ENCODE measurements at regions not wholly inside any gene's neighbourhood (a gene's known extent, or its start where the extent isn't known, plus 50 kb on each side); places are given as distances from the start of the nearest gene placed in this dataset.

DNA sequence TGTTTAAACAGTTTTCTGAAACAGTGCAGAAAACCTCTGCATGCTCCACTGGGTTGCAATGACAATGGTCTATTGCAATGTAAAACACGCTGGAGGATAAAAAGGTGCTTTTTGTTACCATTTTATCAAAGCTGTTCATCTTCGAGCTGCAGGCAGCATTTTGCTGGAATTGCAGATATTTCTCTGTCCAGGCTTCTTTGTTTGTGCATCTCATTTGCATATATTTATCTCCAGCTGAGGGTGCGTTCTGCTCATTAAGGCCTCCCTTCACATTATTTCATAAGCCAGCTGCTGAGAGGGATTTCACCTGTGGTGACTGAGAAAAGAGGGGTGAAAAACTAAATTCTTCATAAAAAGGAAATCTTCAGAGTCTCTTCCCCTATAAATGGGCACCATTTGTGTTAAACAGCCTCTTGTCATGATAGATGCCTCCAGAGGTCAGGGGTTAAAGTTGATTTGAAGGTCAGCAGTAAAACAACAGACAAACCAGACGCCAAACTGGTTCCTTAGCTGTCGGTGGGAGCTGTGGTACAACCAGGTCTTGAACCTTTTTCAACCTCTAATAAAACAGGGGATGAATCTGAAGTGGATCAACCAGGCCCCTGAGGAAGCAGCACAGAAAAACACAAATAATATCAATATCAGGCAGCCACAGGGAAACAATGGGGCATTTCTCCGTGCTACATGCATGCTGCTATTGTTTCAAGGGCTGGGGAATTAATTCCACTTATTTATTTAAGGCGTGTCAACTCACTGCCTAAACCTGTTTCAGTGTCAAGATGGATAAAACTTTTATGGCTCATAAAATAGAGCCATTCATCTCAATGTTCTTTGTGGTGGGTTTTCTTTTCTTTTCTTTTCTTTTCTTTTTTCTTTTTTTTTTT is 265.1 kb downstream of the MEIS1 start:
- TF ChIP-seq, protein P1, sequence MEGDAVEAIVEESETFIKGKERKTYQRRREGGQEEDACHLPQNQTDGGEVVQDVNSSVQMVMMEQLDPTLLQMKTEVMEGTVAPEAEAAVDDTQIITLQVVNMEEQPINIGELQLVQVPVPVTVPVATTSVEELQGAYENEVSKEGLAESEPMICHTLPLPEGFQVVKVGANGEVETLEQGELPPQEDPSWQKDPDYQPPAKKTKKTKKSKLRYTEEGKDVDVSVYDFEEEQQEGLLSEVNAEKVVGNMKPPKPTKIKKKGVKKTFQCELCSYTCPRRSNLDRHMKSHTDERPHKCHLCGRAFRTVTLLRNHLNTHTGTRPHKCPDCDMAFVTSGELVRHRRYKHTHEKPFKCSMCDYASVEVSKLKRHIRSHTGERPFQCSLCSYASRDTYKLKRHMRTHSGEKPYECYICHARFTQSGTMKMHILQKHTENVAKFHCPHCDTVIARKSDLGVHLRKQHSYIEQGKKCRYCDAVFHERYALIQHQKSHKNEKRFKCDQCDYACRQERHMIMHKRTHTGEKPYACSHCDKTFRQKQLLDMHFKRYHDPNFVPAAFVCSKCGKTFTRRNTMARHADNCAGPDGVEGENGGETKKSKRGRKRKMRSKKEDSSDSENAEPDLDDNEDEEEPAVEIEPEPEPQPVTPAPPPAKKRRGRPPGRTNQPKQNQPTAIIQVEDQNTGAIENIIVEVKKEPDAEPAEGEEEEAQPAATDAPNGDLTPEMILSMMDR (IDR thresholded peaks at IDR 0.05; ENCODE audit: low read depth, low read length): no peak
- H3K4me3 ChIP-seq (replicated peaks in 1 of 2; ENCODE audit: low read depth in 2 of 2, low read length in 2 of 2): no peak overlapping the region
- DNase-seq (ENCODE audit: low read depth in 2 of 2): no peak

DNA sequence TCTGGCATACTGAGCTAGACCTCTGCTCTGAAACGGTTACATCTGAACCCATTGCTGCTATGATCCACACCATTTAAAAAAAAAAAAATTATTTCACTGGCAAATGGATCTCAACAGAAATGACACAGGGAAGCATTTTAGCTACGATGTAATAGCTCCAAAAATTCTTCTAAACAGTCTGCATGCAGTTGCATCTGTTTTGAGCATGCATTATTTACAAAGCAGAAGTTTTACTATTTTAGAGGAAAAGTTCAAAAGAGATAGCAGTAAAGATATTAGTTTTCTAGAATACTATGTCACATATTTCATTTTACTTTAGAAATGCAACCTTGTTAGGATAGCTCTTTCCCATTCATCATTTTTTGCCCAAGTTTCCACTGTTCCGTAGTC is 265.7 kb downstream of the MEIS1 start:
- H3K4me3 ChIP-seq (replicated peaks in 1 of 2; ENCODE audit: low read depth in 2 of 2, low read length in 2 of 2): no peak overlapping the region
- TF ChIP-seq, protein P1 (IDR thresholded peaks at IDR 0.05; ENCODE audit: low read depth, low read length): no peak
- DNase-seq (ENCODE audit: low read depth in 2 of 2): no peak

DNA sequence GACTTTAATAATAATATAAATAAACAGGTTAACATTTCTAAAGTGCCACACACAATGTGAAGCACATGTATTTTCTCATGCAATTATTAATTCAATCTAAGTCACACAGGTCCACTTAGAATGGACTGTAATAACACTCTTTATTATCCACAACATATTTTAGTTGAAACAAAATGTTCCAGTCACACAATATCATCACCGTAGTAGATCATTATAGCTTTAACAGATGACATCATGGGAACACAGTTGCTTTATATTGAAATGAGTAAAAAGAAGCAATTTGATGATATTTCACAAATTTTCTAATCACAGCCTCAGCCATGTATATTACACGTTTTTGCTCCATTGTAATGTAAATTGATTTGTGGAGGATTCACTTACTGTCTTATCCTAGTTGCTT is 266.3 kb downstream of the MEIS1 start:
- TF ChIP-seq, protein P1 (IDR thresholded peaks at IDR 0.05; ENCODE audit: low read depth, low read length): no peak
- H3K4me3 ChIP-seq (replicated peaks in 1 of 2; ENCODE audit: low read depth in 2 of 2, low read length in 2 of 2): no peak overlapping the region
- DNase-seq (ENCODE audit: low read depth in 2 of 2): no peak

DNA sequence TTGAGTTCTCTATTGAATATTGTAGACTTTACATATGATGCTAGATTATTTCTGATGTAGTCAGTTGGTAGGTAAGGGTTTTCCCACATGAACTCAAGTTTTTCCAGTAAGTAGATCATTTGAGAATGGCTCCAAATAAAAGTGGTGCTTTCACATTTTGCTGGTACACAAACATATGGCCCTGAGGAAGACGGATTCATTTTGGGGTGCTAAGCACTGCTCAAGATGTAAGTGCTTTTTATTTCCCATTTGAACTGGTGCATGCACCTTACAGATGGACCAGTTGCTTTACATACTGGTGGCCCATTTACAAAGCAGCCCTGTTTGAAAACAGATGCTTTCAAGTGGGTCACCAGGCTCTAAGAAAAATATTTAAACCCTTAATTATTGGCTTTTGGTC is 266.7 kb downstream of the MEIS1 start:
- TF ChIP-seq, protein P1 (IDR thresholded peaks at IDR 0.05; ENCODE audit: low read depth, low read length): no peak
- H3K4me3 ChIP-seq (replicated peaks in 1 of 2; ENCODE audit: low read depth in 2 of 2, low read length in 2 of 2): no peak overlapping the region
- no peak for DNase-seq (ENCODE audit: low read depth in 2 of 2)

DNA sequence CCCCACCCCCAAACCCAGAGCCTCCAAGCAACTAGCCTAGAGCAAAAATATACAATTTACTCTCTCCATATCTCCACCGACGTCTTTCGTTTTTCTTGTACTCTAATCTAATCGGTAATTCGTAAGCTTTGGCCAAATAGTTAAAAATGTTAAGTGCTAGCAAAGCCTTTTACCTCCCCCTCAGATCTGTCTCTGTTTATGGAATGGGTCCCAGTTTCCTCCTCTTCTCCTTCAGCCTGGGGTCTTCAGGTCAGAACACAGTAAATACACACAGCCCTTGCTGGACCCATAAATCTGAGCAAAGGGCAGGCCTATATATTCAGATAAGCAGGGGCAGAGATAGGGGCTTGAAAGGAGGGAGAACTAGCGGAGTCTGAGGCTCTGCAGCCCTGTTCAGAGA is 267.4 kb downstream of the MEIS1 start:
- no peak for DNase-seq (ENCODE audit: low read depth in 2 of 2)
- no peak overlapping the region for H3K4me3 ChIP-seq (replicated peaks in 1 of 2; ENCODE audit: low read depth in 2 of 2, low read length in 2 of 2)
- TF ChIP-seq, protein P1 (IDR thresholded peaks at IDR 0.05; ENCODE audit: low read depth, low read length): no peak

DNA sequence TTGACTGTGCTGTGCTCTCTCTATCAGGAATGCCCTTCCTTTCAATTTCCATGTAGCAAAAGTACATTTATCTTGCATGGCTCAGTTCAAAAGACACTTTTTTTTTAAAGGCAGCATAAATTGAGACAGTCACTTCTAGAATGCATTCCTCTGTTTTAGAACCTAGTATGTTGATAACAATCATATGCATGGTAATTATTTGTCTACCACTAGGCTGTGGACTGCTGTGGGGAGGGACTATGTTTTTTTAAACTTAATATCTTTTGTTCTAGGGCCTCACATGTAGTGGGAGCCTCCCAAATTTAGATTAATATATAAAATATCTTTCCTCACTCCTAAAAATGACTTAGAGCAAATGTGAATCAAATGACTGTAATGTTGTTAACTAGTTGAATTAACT is 269.9 kb downstream of the MEIS1 start:
- TF ChIP-seq, protein P1 (IDR thresholded peaks at IDR 0.05; ENCODE audit: low read depth, low read length): no peak
- DNase-seq (ENCODE audit: low read depth in 2 of 2): no peak
- H3K4me3 ChIP-seq (replicated peaks in 1 of 2; ENCODE audit: low read depth in 2 of 2, low read length in 2 of 2): no peak overlapping the region
